HCT116 (cell line): ENCODE measurements at regions not wholly inside any gene's neighbourhood (a gene's known extent, or its start where the extent isn't known, plus 50 kb on each side); places are given as distances from the start of the nearest gene placed in this dataset.

Experiments
- ATAC-seq: fragments of 200-7000 bp; cut with Tn5 transposase; 2 replicates; pipeline ENCODE4 v1.9.1; 2020; ENCODE audit warnings: mild to moderate bottlenecking, moderate library complexity
- BruUV-seq: library from RNA; stranded (reverse); fragments of 400-500 nt; replicated peaks from 2 replicates; lab custom pipeline; 2021; lab: Mats Ljungman, UMichigan
- CTCF ChIA-PET: fragments of 300-600 bp; sonication (Branson Sonifier 250); formaldehyde crosslinking; loops from one replicate; lab custom pipeline; 2021; ENCODE audit warnings: antibody characterized with exemption; lab: Charles Lee
- POLR2A ChIA-PET: fragments of 300-600, 350-600 bp; sonication (Branson Sonifier 250); formaldehyde crosslinking; loops from one replicate; lab custom pipeline; 2021; ENCODE audit warnings: antibody characterized with exemption; lab: Charles Lee
- RAD21 ChIA-PET, 2 experiments: fragments of 300-600 bp; sonication (Branson Sonifier 250); formaldehyde crosslinking; loops; one replicate each; lab custom pipeline; 2023; ENCODE audit warnings: low total read pairs in 2 of 2; ENCODE audit not compliant: uncharacterized antibody in 2 of 2, unreplicated experiment in 2 of 2, low non-redundant PET in 1 of 2; lab: Charles Lee
- DNase-seq: peaks from one replicate; pipeline ENCODE4 v3.0.0-alpha.2; 2010; ENCODE audit warnings: low read depth, low spot score
- H2AFZ ChIP-seq: fragments of 200-600 bp; shearing (Covaris generic), sonication (generic); 2 replicates; pipeline ENCODE4 v1.6.1; 2017; ENCODE audit warnings: low read depth, mixed run types, mixed read lengths, antibody characterized with exemption, low read length; ENCODE audit not compliant: poor library complexity, severe bottlenecking
- H3K27ac ChIP-seq: 2 replicates; pipeline ENCODE4 v1.5.1; 2012; ENCODE audit warnings: low read depth, low read length
- H3K27me3 ChIP-seq: fragments of 200-600 bp; sonication (generic); 2 replicates; pipeline ENCODE4 v1.6.1; 2016; ENCODE audit warnings: mixed run types, low read length, mixed read lengths; ENCODE audit not compliant: insufficient read depth
- H3K36me3 ChIP-seq, 2 experiments: fragments of 200-500 bp in 1 of 2; fragments of 200-600 bp in 1 of 2; sonication (Bioruptor generic) in 1 of 2; sonication (generic) in 1 of 2; 2 replicates each; pipeline versions ENCODE4 v1.5.1 to v1.6.1; 2014 to 2016; ENCODE audit warnings: low read length in 2 of 2, inconsistent platforms in 1 of 2, mixed read lengths in 1 of 2, mixed run types in 1 of 2; ENCODE audit not compliant: insufficient read depth in 2 of 2, control insufficient read depth in 1 of 2
- H3K4me1 ChIP-seq, 2 experiments: fragments of 200-600 bp in 1 of 2; sonication (generic) in 1 of 2; 2 replicates each; pipeline versions ENCODE4 v1.5.1 to v1.6.1; 2012 to 2017; ENCODE audit warnings: low read length in 2 of 2, inconsistent platforms in 1 of 2, mild to moderate bottlenecking in 1 of 2, mixed read lengths in 1 of 2, mixed run types in 1 of 2, moderate library complexity in 1 of 2; ENCODE audit not compliant: insufficient read depth in 2 of 2, control insufficient read depth in 1 of 2
- H3K4me2 ChIP-seq: fragments of 200-600 bp; sonication (generic); 2 replicates; pipeline ENCODE4 v1.6.1; 2017; ENCODE audit warnings: mixed run types, low read length, mixed read lengths
- H3K4me3 ChIP-seq, 2 experiments: fragments of 200-600 bp in 1 of 2; sonication (generic) in 1 of 2; replicated peaks in 1 of 2; 2 replicates each; pipeline ENCODE4 v1.5.1; 2011 to 2016; ENCODE audit warnings: low read length in 2 of 2, control low read depth in 1 of 2, low read depth in 1 of 2, mild to moderate bottlenecking in 1 of 2, mixed read lengths in 1 of 2, mixed run types in 1 of 2
- H3K79me2 ChIP-seq: fragments of 200-600 bp; sonication (generic); 2 replicates; pipeline ENCODE4 v1.6.1; 2017; ENCODE audit warnings: mild to moderate bottlenecking, mixed run types, low read length, moderate library complexity, mixed read lengths; ENCODE audit not compliant: insufficient read depth
- H3K9ac ChIP-seq: fragments of 200-600 bp; sonication (generic); 2 replicates; pipeline ENCODE4 v1.6.1; 2016; ENCODE audit warnings: low read length, mixed read lengths
- H3K9me2 ChIP-seq: fragments of 200-600 bp; sonication (generic), shearing (Covaris generic); 2 replicates; pipeline ENCODE4 v1.6.1; 2017; ENCODE audit warnings: mixed run types, mild to moderate bottlenecking, moderate library complexity; ENCODE audit not compliant: insufficient read depth
- H3K9me3 ChIP-seq, 2 experiments: fragments of 200-500 bp in 1 of 2; fragments of 200-600 bp in 1 of 2; sonication (Bioruptor generic) in 1 of 2; sonication (generic) in 1 of 2; 2 replicates each; pipeline ENCODE4 v1.6.1; 2014 to 2017; ENCODE audit warnings: low read length in 2 of 2, mixed read lengths in 2 of 2, inconsistent platforms in 1 of 2, low read depth in 1 of 2, mild to moderate bottlenecking in 1 of 2, mixed run types in 1 of 2, moderate library complexity in 1 of 2; ENCODE audit not compliant: control insufficient read depth in 1 of 2, insufficient read depth in 1 of 2
- H4K20me1 ChIP-seq: fragments of 200-600 bp; sonication (generic), shearing (Covaris generic); 2 replicates; pipeline ENCODE4 v1.6.1; 2017; ENCODE audit warnings: mixed run types, mild to moderate bottlenecking, moderate library complexity; ENCODE audit not compliant: insufficient read depth
- CBX3 ChIP-seq: IDR thresholded peaks from 2 replicates; pipeline ENCODE4 v1.6.1; 2012; ENCODE audit warnings: low read depth
- EZH2 ChIP-seq: fragments of 200-600 bp; sonication (generic); IDR thresholded peaks from 2 replicates; pipeline ENCODE4 v1.6.1; 2017; ENCODE audit warnings: antibody characterized with exemption, mixed run types
- POLR2A ChIP-seq: IDR thresholded peaks from 2 replicates; pipeline ENCODE4 v1.7.0; 2011; ENCODE audit warnings: borderline replicate concordance; ENCODE audit not compliant: insufficient read depth, insufficient read length; ENCODE audit errors: extremely low read depth
- POLR2AphosphoS5 ChIP-seq: IDR thresholded peaks from 2 replicates; pipeline ENCODE4 v1.6.1; 2011; ENCODE audit warnings: mild to moderate bottlenecking, low read depth, low read length, moderate library complexity
- RAD21 ChIP-seq: IDR thresholded peaks from 2 replicates; pipeline ENCODE4 v1.6.1; 2012; ENCODE audit warnings: low read depth, mild to moderate bottlenecking
- YY1 ChIP-seq: IDR thresholded peaks from 2 replicates; pipeline ENCODE4 v1.6.1; 2011; ENCODE audit warnings: low read length, low read depth, moderate library complexity, mild to moderate bottlenecking; ENCODE audit not compliant: insufficient replicate concordance; ENCODE audit errors: extremely low read depth
- ZNF274 ChIP-seq: fragments of 200-500 bp; sonication (Bioruptor generic); IDR thresholded peaks from 2 replicates; pipeline ENCODE4 v1.6.1; 2014; ENCODE audit warnings: mild to moderate bottlenecking, low read depth, low read length, inconsistent platforms
- intact Hi-C: fragments of 100-400 bp; cut with micrococcal nuclease; formaldehyde crosslinking; loops from 2 replicates; pipeline ENCODE4 v1.10.0; 2022

DNA sequence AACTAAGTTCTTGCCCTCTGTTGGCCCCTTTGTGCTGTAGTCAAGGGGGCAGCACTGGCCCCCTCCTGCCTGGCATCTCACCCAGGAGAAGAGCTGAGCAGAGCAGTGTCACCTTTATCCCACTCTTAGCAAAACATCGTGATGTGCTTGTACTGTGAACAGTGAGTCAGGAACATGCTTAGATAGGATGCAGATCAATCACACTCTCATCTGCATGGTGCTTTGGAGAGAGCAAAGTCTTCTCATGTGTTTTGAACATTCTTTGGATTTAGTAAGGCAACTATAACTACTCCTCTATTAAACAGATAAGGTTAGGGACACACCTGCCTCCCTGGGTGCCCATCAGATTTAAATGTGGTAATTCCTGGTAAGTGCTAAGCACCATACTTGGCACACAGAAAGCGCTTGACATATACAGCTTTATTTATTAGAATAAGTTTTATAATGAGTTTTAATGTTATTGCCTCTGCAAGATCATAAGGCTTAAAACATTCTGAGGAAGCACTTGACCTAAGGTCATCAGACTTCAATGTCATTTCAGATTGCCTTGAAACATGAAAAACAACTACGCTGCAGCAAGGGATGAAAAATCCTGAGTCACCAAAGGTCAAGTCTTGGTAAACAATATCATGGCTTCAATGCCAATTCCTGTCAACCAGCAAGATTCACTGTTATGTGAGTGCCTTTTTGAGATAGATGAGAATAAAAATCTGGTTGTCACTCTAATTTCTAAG is 82.4 kb upstream of the IRS2 start:
- H3K4me3 ChIP-seq, result no peak overlapping the region
- H3K9ac ChIP-seq, result no peak overlapping the region
- no peaks in the 10 kb centered on the region for H3K79me2 ChIP-seq
- no peak for DNase-seq
- H4K20me1 ChIP-seq, result no peaks in the 10 kb centered on the region; the same call in 1 of the 2 replicates
- CTCF ChIA-PET, result no interaction called here
- ATAC-seq, result no peak
- no peak overlapping the region for H3K27ac ChIP-seq
- RAD21 ChIA-PET, result no interaction called here
- H3K27me3 ChIP-seq, result no peaks in the 10 kb centered on the region
- no peaks in the 10 kb centered on the region for H3K9me3 ChIP-seq
- intact Hi-C loops, result no loop called here
- H3K4me2 ChIP-seq, result no peak overlapping the region
- no peak overlapping the region for H2AFZ ChIP-seq
- no peak for TF ChIP-seq POLR2A
- TF ChIP-seq YY1, result no peak
- 0 out of 2 replicates have a peak, but pooled peaks have one; percentile 2 for TF ChIP-seq RAD21
- no peak for TF ChIP-seq POLR2AphosphoS5
- TF ChIP-seq ZNF274, result no peak
- TF ChIP-seq EZH2, result no peak
- H3K36me3 ChIP-seq, result no peaks in the 10 kb centered on the region
- H3K9me2 ChIP-seq, result no peaks in the 10 kb centered on the region
- POLR2A ChIA-PET, result no interaction called here
- peaks cover 0 to 8% of the 10 kb centered on the region in 2 experiments; a peak in 1 of 4 replicates for H3K4me1 ChIP-seq
- no TSS peak for BruUV-seq

DNA sequence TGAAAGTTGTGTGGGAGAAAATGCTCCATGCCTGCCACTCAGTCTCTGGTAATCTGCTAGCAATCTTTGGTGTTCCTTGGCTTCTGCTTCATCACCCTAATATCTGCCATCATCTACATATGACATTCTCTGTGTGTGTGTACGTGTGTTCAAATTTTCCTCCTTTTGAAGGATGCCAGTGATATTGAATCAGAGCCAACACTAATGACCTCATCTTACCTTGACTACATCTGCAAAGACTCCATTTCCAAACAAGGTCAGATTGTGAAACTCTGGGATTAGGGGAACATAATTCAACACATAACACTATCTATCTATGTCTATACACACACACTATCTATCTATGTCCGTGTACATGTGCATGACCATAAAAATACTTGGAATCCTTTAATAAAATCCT is 81.4 kb upstream of the IRS2 start:
- intact Hi-C loops, result no loop called here
- Histone ChIP-seq H3K9ac (no peak overlapping the region), H3K79me2 (no peaks in the 10 kb centered on the region), H3K27ac (no peak overlapping the region), H3K4me3 (no peak overlapping the region), H2AFZ (no peak overlapping the region), H3K4me2 (no peak overlapping the region), H3K4me1 (peaks cover 4 to 13% of the 10 kb centered on the region in 2 experiments; a peak in 3 of 4 replicates), H3K36me3 (no peaks in the 10 kb centered on the region), H3K27me3 (no peaks in the 10 kb centered on the region), H4K20me1 (no peaks in the 10 kb centered on the region; the same call in 1 of the 2 replicates), H3K9me2 (no peaks in the 10 kb centered on the region), H3K9me3 (no peaks in the 10 kb centered on the region)
- no peak for ATAC-seq
- no TSS peak for BruUV-seq
- POLR2A ChIA-PET, result no interaction called here
- no peak for DNase-seq
- RAD21 ChIA-PET, result no interaction called here
- no peak for TF ChIP-seq CBX3
- CTCF ChIA-PET, result no interaction called here
